AG10803 (cell line): ENCODE measurements at regions not wholly inside any gene's neighbourhood (a gene's known extent, or its start where the extent isn't known, plus 50 kb on each side); places are given as distances from the start of the nearest gene placed in this dataset.

Experiments used
- DNase-seq: peaks from one replicate; pipeline ENCODE4 v3.0.0; 2010; ENCODE audit warnings: low read depth
- H3K4me3 ChIP-seq: 2 replicates; pipeline ENCODE4 v1.5.1; 2011; ENCODE audit warnings: mild to moderate bottlenecking, low read length, control low read depth
- CTCF ChIP-seq: conservative IDR thresholded peaks from 2 replicates; pipeline ENCODE4 v1.5.1; 2011; ENCODE audit warnings: mild to moderate bottlenecking, low read length, control low read depth, inconsistent platforms

DNA sequence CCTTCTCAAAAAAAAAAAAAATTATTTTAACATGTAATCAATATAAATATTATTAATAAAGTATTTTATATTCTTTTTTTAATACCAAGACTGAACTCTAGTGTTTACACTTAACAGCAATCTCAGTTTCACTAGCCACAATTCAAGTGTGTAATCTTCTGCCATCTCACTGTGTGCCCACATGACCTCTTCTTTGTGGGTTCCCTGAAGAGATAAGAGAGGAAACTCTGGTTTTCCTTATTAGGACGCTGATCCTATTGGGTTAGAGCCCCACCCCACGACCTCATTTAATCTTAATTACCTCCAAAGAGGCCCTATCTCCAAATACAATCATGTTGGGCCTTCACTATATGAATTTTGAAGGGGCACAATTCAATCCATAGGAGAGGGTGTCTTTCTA is 177.6 kb downstream of the STK31 start:
- no peak for TF ChIP-seq CTCF
- no peak overlapping the region for H3K4me3 ChIP-seq
- no peak for DNase-seq

GRCh38 chr7:23888958-23889357 is 178.9 kb downstream of the STK31 start:
- no peak for DNase-seq
- TF ChIP-seq CTCF: no peak
- no peak overlapping the region for H3K4me3 ChIP-seq

GRCh38 chr7:23889566-23889965 is 179.5 kb downstream of the STK31 start:
- TF ChIP-seq CTCF: no peak
- no peak for DNase-seq
- no peak overlapping the region for H3K4me3 ChIP-seq

GRCh38 chr7:23892019-23892418 is 182.0 kb downstream of the STK31 start:
- no peak overlapping the region for H3K4me3 ChIP-seq
- no peak for TF ChIP-seq CTCF
- DNase-seq: no peak

DNA sequence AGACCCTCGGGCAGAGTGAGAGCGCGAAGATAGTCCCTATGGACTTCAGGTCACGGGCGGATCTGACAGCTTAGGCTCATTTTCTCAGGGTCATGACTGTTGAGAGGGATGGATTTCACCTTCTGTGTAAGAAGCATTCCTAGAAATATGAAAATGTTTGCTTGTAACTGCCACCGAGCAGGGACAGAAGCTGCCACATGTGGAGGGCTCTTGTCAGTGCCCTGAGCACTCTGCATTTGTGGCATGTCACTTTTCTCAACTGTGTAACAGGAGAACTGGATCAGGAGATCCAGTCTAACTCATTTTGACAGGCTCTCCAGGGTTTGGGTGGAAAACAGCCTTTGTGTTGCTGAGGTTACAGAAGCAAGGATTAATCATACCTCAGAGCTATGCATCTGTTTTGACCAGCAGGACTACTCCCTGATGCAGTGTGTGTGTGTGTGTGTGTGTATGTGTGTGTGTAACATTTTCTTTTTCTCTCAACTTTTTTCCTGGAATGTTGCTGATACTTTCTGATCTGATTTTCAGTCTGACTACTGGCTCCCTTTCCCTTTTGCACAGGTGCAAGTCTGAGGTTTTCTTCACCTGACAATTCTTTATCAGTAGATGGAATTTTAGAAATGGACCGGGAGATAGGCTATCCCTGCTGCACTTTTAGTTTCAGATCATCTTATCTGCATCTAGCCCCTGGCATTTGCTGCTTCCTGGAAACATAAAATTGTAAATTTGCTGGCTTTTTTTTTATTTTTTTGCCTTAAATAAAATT is 183.3 kb downstream of the STK31 start:
- no peak overlapping the region for H3K4me3 ChIP-seq
- peak; percentile 20 for DNase-seq
- TF ChIP-seq CTCF: no peak

DNA sequence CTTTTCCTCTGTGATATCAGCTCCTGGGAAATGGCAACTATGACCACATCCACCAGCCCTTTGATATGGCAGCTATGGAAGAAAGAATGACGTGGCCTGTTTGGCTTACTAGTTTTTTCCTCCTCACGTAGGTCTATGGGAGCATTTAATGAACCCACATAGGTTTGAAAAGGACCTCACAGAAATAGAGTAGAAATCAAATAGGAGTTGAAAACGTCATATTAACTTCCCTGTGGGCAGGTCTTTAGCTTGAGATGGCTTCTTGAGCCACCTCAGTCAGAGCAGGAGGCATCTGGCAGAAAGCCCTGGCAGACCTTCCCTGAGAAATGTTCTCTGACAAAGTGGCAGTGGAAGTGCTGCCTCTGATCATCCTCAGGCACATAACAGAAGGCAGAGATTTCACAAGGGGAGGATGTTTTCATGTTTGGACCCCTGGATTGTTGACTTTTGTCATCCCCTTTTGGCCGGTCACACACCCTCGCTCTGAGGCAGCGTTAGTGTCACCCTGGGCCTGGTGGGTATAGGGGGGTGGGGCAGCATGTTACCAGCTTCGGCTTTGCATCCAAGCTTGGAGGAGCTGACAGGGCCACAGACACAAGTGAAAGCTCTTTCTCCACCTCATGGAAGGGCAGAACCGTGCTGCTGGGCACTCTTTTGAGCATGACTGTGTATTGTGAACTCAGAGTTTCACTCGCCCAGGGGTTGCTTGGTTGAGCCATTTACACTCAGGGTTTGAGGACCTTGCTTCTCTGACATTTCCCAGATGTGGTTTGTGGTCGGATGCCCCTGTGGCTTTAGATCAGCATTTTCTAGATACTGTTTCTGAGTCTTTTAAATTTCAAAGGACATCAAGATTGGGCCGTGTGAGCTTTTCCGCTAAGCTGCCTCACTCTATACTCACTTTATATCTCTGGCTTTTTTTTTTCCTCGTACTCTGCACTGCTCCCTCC is 184.2 kb downstream of the STK31 start:
- H3K4me3 ChIP-seq: no peak overlapping the region
- DNase-seq: no peak
- no peak for TF ChIP-seq CTCF
